ENCODE measurements at regions not wholly inside any gene's neighbourhood (a gene's known extent, or its start where the extent isn't known, plus 50 kb on each side); places are given as distances from the start of the nearest gene placed in this dataset.

DNA sequence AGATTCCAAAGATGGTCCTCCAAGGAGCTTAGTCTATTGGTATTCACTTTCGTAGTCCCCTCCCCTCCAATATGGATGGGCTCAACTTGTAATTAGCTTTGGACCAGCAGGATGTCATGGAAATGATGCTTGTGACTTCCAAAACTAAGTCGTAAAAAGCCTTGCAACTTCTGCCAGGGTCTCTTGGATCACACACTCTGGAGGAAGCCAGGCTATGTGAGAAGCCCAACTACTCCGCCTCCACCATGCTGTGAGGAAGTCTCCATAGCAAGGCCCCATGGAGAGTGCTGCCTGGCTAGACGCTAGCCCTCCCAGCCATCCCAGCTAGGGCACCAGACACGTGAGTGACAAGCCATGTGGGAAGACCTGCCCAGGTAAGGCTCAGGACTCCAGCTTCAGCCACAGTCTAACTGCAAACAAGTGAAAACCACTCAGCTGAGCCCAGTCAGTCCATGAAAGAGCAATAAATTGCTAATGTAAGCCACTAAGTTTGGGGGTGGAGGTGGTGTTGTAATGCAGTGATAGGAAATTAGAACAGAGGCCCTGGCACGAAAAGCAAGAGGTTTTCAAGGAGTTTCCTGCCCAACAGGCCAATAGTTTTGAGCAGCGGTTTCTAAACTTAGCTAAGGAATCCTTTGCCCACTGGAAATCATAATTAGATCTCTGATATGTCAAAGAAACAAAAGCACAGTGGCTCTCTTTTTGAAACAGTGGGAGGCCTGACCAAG lies 77.5 kb upstream of the GLI2 start:
- Histone ChIP-seq H3K9me2 (replicated peaks; ENCODE audit: insufficient read depth, low read length) (no peaks in the 10 kb centered on the region), H3K79me2 (ENCODE audit: low read length) (no peaks in the 10 kb centered on the region), H3K9ac (ENCODE audit: low read length) (no peak overlapping the region), H2AFZ (ENCODE audit: low read length) (no peak overlapping the region), H3K27ac (ENCODE audit: low read length) (no peak overlapping the region), H3K4me2 (ENCODE audit: low read depth, low read length, poor library complexity, severe bottlenecking) (no peak overlapping the region), H3K4me1 (ENCODE audit: low read length) (no peaks in the 10 kb centered on the region), H3K27me3 (ENCODE audit: low read length) (no peaks in the 10 kb centered on the region), H4K20me1 (ENCODE audit: insufficient read depth, low read depth, low read length) (no peaks in the 10 kb centered on the region), H3K9me3 (ENCODE audit: low read length) (no peaks in the 10 kb centered on the region), H3K36me3 (ENCODE audit: insufficient read depth, low read length) (no peaks in the 10 kb centered on the region), H3K4me3 (ENCODE audit: low read length) (no peak overlapping the region)
- DNase-seq, result no peak

- Histone ChIP-seq H3K9ac (ENCODE audit: low read length) (no peak overlapping the region), H2AFZ (ENCODE audit: low read length) (no peak overlapping the region), H3K4me1 (ENCODE audit: low read length) (no peaks in the 10 kb centered on the region), H3K9me2 (replicated peaks; ENCODE audit: insufficient read depth, low read length) (no peaks in the 10 kb centered on the region), H3K27me3 (ENCODE audit: low read length) (no peaks in the 10 kb centered on the region), H3K4me2 (ENCODE audit: low read depth, low read length, poor library complexity, severe bottlenecking) (no peak overlapping the region), H3K9me3 (ENCODE audit: low read length) (no peaks in the 10 kb centered on the region), H3K79me2 (ENCODE audit: low read length) (no peaks in the 10 kb centered on the region), H4K20me1 (ENCODE audit: insufficient read depth, low read depth, low read length) (no peaks in the 10 kb centered on the region), H3K4me3 (ENCODE audit: low read length) (no peak overlapping the region), H3K36me3 (ENCODE audit: insufficient read depth, low read length) (no peaks in the 10 kb centered on the region), H3K27ac (ENCODE audit: low read length) (no peak overlapping the region)
- DNase-seq, result no peak
These were observed 76.9 kb upstream of the GLI2 start for GRCh38 chr2:120658770-120659158.

DNA sequence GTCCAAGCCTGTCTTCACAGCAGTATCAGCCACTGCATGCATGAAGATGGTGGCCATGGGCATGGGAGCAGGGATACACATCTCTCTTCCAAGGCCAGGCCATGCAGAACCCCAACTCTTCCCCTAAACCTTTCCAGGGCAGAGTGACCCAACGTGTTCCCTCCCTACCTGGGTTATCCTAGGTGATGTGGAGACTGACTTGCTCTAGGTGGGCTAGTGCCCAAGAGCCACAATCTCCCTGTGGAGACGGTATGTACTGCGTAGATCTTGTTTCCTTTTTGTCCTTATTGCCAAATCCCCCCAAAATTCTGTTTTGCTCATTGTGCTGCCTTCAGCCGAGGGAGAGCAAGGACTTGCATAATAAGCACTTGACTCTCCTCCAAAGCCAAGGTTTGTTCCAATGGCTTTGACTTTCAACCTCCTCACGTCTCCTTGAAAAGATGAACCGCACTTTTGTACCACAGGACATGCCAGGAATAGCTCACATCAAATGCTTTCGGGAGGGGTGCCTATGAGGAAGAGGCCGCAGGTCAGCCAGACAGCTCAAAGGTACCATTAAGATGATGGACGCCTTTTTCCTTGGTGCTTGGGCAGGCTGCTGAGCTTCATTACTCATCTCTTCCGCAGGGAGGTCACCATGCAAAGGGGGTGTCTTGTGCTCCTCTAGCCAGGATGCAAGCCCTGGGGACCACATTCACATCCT lies 76.2 kb upstream of the GLI2 start:
- Histone ChIP-seq H3K27me3 (ENCODE audit: low read length) (no peaks in the 10 kb centered on the region), H3K9me3 (ENCODE audit: low read length) (no peaks in the 10 kb centered on the region; the same call in 1 of the 2 replicates), H3K9me2 (replicated peaks; ENCODE audit: insufficient read depth, low read length) (no peaks in the 10 kb centered on the region)

DNA sequence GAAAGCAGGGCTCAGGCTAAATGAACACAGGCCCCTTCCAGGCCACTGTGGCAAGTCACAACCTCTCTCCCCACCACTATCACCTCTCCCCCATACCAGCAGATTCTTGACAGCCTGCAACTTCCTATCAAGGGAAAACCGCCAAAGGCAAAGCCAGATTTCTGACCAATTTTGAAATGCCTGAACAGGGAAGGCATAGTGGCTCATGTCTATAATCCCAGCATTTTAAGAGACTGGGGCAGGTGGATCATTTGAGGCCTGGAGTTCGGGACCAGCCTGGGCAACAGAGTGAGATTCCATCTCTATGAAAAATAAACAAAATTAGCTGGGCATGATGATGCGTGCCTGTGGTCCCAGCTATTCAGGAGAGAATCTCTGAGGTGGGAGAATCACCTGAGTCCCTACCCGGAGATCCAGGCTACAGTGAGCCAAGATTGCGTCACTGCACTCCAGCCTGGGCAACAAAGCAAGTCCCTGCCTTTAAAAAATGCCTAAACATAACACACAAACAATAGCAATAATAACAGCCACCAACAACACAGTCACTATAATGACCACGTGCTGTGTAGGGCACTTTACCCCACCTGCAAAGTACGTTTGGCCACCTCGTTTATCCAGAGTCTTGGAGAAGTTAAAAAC lies 75.5 kb upstream of the GLI2 start:
- H3K36me3 ChIP-seq (ENCODE audit: insufficient read depth, low read length), result no peaks in the 10 kb centered on the region
- no peak overlapping the region for H3K27ac ChIP-seq (ENCODE audit: low read length)
- no peaks in the 10 kb centered on the region for H3K4me1 ChIP-seq (ENCODE audit: low read length)
- no peak overlapping the region for H2AFZ ChIP-seq (ENCODE audit: low read length)
- peaks cover 2% of the 10 kb centered on the region; the same call in 1 of the 2 replicates for H3K9me3 ChIP-seq (ENCODE audit: low read length)
- no peaks in the 10 kb centered on the region for H4K20me1 ChIP-seq (ENCODE audit: insufficient read depth, low read depth, low read length)
- H3K27me3 ChIP-seq (ENCODE audit: low read length), result no peaks in the 10 kb centered on the region
- no peak for DNase-seq
- no peaks in the 10 kb centered on the region for H3K9me2 ChIP-seq (replicated peaks; ENCODE audit: insufficient read depth, low read length)
- H3K4me2 ChIP-seq (ENCODE audit: low read depth, low read length, poor library complexity, severe bottlenecking), result no peak overlapping the region
- H3K9ac ChIP-seq (ENCODE audit: low read length), result no peak overlapping the region
- no peaks in the 10 kb centered on the region for H3K79me2 ChIP-seq (ENCODE audit: low read length)
- H3K4me3 ChIP-seq (ENCODE audit: low read length), result no peak overlapping the region

More for the DNA sequence above, 76.2 kb upstream of the GLI2 start:
- Histone ChIP-seq H3K9ac (ENCODE audit: low read length) (no peak overlapping the region), H3K4me2 (ENCODE audit: low read depth, low read length, poor library complexity, severe bottlenecking) (no peak overlapping the region), H3K36me3 (ENCODE audit: insufficient read depth, low read length) (no peaks in the 10 kb centered on the region), H3K4me1 (ENCODE audit: low read length) (no peaks in the 10 kb centered on the region), H3K4me3 (ENCODE audit: low read length) (no peak overlapping the region), H2AFZ (ENCODE audit: low read length) (no peak overlapping the region), H3K79me2 (ENCODE audit: low read length) (no peaks in the 10 kb centered on the region), H3K27ac (ENCODE audit: low read length) (no peak overlapping the region), H4K20me1 (ENCODE audit: insufficient read depth, low read depth, low read length) (no peaks in the 10 kb centered on the region)
- no peak for DNase-seq

GRCh38 chr2:120660771-120661459 lies 74.8 kb upstream of the GLI2 start:
- Histone ChIP-seq H3K79me2 (ENCODE audit: low read length) (no peaks in the 10 kb centered on the region), H3K9me2 (replicated peaks; ENCODE audit: insufficient read depth, low read length) (no peaks in the 10 kb centered on the region), H3K4me1 (ENCODE audit: low read length) (no peaks in the 10 kb centered on the region), H3K4me2 (ENCODE audit: low read depth, low read length, poor library complexity, severe bottlenecking) (no peak overlapping the region), H3K27me3 (ENCODE audit: low read length) (no peaks in the 10 kb centered on the region), H2AFZ (ENCODE audit: low read length) (no peak overlapping the region), H3K36me3 (ENCODE audit: insufficient read depth, low read length) (no peaks in the 10 kb centered on the region), H3K9me3 (ENCODE audit: low read length) (peaks cover 2% of the 10 kb centered on the region; the same call in 1 of the 2 replicates), H3K9ac (ENCODE audit: low read length) (no peak overlapping the region), H3K4me3 (ENCODE audit: low read length) (no peak overlapping the region), H4K20me1 (ENCODE audit: insufficient read depth, low read depth, low read length) (no peaks in the 10 kb centered on the region), H3K27ac (ENCODE audit: low read length) (no peak overlapping the region)
- no peak for DNase-seq

DNA sequence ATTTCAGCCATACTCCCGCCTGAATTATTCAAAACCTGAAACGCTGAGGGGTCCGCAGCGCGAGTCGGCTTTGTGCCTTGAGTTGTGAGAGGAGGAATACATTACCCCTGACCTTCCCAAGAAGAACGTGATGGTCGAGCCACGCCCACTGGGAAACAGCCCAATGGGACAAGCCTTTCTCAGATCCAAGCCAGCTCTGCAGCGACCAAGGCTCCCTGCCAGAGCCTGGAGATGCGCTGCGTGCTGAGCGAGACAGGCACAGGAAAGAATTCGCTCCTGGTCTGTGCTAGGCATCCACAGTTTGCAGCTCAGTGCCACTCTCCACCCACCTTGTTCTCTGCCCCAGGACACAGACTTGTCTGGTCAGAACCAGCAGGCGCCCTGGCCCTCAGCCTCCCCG lies 74.1 kb upstream of the GLI2 start:
- Histone ChIP-seq H3K27ac (ENCODE audit: low read length) (no peak overlapping the region), H3K36me3 (ENCODE audit: insufficient read depth, low read length) (no peaks in the 10 kb centered on the region), H3K9me2 (replicated peaks; ENCODE audit: insufficient read depth, low read length) (no peaks in the 10 kb centered on the region), H3K9me3 (ENCODE audit: low read length) (peaks cover 2% of the 10 kb centered on the region; the same call in 1 of the 2 replicates), H3K79me2 (ENCODE audit: low read length) (no peaks in the 10 kb centered on the region), H3K4me2 (ENCODE audit: low read depth, low read length, poor library complexity, severe bottlenecking) (no peak overlapping the region), H3K9ac (ENCODE audit: low read length) (no peak overlapping the region), H3K4me1 (ENCODE audit: low read length) (no peaks in the 10 kb centered on the region), H2AFZ (ENCODE audit: low read length) (no peak overlapping the region), H3K27me3 (ENCODE audit: low read length) (no peaks in the 10 kb centered on the region), H4K20me1 (ENCODE audit: insufficient read depth, low read depth, low read length) (no peaks in the 10 kb centered on the region), H3K4me3 (ENCODE audit: low read length) (no peak overlapping the region)
- no peak for DNase-seq

DNA sequence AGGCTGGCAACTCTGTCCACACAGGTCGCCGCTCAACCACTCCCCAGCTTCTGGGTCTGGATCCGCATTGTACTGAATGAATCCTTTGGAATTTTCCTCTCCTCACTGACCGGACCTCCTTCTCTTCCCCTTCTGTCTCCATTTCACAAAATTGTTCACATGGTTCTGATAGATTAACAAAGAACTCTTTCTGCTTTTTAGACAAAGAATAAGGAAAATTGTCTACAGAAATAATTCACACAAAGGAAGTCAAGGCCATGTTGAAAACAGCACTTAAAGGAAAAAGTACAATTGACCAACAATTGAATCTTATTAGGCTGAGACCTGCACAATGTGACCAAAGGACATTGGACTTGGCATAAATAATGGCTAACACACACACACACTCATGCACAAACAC lies 73.6 kb upstream of the GLI2 start:
- no peaks in the 10 kb centered on the region for H3K36me3 ChIP-seq (ENCODE audit: insufficient read depth, low read length)
- no peaks in the 10 kb centered on the region for H3K79me2 ChIP-seq (ENCODE audit: low read length)
- peaks cover 2% of the 10 kb centered on the region; the same call in 1 of the 2 replicates for H3K9me3 ChIP-seq (ENCODE audit: low read length)
- no peak overlapping the region for H2AFZ ChIP-seq (ENCODE audit: low read length)
- H3K4me2 ChIP-seq (ENCODE audit: low read depth, low read length, poor library complexity, severe bottlenecking), result no peak overlapping the region
- no peak for DNase-seq
- no peaks in the 10 kb centered on the region for H4K20me1 ChIP-seq (ENCODE audit: insufficient read depth, low read depth, low read length)
- H3K27me3 ChIP-seq (ENCODE audit: low read length), result no peaks in the 10 kb centered on the region
- no peak overlapping the region for H3K9ac ChIP-seq (ENCODE audit: low read length)
- no peak overlapping the region for H3K4me3 ChIP-seq (ENCODE audit: low read length)
- H3K9me2 ChIP-seq (replicated peaks; ENCODE audit: insufficient read depth, low read length), result no peaks in the 10 kb centered on the region
- H3K27ac ChIP-seq (ENCODE audit: low read length), result no peak overlapping the region
- H3K4me1 ChIP-seq (ENCODE audit: low read length), result no peaks in the 10 kb centered on the region

GRCh38 chr2:120662746-120663145 lies 72.9 kb upstream of the GLI2 start:
- no peak overlapping the region for H3K9ac ChIP-seq (ENCODE audit: low read length)
- H3K4me1 ChIP-seq (ENCODE audit: low read length), result no peaks in the 10 kb centered on the region
- H3K9me2 ChIP-seq (replicated peaks; ENCODE audit: insufficient read depth, low read length), result no peaks in the 10 kb centered on the region
- no peaks in the 10 kb centered on the region for H3K79me2 ChIP-seq (ENCODE audit: low read length)
- H4K20me1 ChIP-seq (ENCODE audit: insufficient read depth, low read depth, low read length), result no peaks in the 10 kb centered on the region
- no peak overlapping the region for H3K4me2 ChIP-seq (ENCODE audit: low read depth, low read length, poor library complexity, severe bottlenecking)
- no peaks in the 10 kb centered on the region for H3K36me3 ChIP-seq (ENCODE audit: insufficient read depth, low read length)
- H2AFZ ChIP-seq (ENCODE audit: low read length), result no peak overlapping the region
- no peaks in the 10 kb centered on the region for H3K27me3 ChIP-seq (ENCODE audit: low read length)
- H3K4me3 ChIP-seq (ENCODE audit: low read length), result no peak overlapping the region
- peaks cover 2% of the 10 kb centered on the region; the same call in 1 of the 2 replicates for H3K9me3 ChIP-seq (ENCODE audit: low read length)
- no peak overlapping the region for H3K27ac ChIP-seq (ENCODE audit: low read length)
- no peak for DNase-seq

Measured in Karpas-422 (cell line).